ENCODE measurements at regions not wholly inside any gene's neighbourhood (a gene's known extent, or its start where the extent isn't known, plus 50 kb on each side); places are given as distances from the start of the nearest gene placed in this dataset.
"Not testable (repeated sequence)": the region's sequence is repeated elsewhere in the genome, so short reads cannot be mapped to it uniquely, and the experiment has no call there.

DNA sequence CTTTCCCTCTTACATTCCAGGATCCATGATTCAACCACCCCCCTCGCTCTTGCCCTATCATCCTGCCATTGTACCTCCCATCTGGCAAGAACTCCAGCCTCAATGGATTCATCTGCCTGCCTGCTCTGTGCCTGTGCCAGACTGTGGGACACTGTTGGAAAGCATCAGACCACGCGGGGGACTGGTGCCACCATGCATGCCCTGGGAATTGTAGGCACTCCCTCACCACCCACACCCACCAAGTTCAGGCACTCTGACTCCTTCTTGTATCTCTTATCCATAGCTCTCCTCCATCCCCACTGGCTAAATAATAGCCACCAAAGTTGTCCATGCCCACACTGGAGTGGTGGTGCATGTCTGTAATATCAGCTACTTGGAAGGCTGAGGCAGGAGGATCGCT lies 143.8 kb downstream of the TPRA1 start:
- Mint-ChIP-seq H3K4me1 (ENCODE audit: low read depth) (no peaks in the 10 kb centered on the region), H3K4me3 (no peak overlapping the region), H3K27ac (no peak overlapping the region), H3K36me3 (ENCODE audit: low read depth) (no peaks in the 10 kb centered on the region), H3K9me3 (no peaks in the 10 kb centered on the region), H3K27me3 (ENCODE audit: low read depth) (no peaks in the 10 kb centered on the region)
- DNase-seq (ENCODE audit: low spot score) = no peak

DNA sequence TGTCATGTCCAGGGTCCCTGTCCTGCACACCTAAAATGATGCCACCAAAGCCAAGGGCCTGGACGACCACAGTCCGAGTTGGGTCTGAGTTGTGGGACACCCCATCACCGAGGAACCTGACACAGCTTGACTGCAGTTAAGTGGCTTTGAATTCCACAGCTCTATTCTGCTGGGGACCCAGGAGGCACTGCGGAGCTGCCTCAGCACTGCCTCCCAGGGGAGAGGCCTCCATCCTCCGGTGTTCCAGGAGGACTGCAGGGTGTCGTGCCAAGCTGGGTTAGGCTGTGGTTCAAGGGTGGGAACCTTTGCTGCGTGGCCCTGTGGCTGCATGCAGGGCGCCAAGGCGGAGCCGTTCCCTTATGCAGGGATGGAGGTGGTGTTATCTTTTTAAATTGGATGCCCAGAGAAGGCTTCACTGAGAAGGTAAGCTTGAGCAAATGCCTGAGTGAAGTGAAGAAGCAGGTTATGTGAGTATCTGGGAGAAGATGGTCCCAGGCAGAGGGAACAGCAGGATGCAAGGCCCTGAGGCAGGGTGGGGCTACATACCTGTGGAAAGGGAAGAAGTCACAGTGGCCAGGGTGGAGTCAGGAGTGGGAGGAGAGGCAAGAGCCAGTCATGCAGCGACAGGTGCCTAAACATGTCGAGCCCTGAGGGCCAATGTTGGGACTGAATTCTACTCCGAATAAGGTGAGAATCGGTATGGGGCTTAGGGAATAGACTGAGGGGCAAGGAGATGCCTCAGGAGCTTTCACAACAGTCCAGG lies 144.8 kb downstream of the TPRA1 start:
- Mint-ChIP-seq H3K9me3 (no peaks in the 10 kb centered on the region), H3K27ac (no peak overlapping the region), H3K4me3 (no peak overlapping the region), H3K4me1 (ENCODE audit: low read depth) (no peaks in the 10 kb centered on the region), H3K27me3 (ENCODE audit: low read depth) (no peaks in the 10 kb centered on the region), H3K36me3 (ENCODE audit: low read depth) (no peaks in the 10 kb centered on the region)
- DNase-seq (ENCODE audit: low spot score) = no peak

DNA sequence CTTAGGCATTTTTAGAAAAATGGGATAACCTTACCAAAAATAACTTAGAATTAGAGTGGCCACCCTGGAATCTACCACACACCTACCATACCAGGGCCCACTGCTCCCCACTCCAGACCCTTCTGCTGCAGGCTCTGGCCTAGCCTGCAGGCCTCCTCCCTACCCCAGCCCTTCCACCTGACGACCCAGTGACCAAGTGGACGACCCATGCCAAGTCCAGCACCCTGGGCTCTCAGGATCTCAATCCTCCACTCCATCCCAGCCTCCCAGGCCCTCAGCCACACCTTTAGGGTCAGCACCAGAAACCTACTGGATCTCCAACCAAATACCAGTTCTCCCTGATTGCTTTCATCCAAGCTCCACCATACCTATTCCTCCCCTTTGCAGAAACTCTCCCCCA lies 145.8 kb downstream of the TPRA1 start:
- H3K36me3 Mint-ChIP-seq (ENCODE audit: low read depth) = no peaks in the 10 kb centered on the region
- no peak overlapping the region for H3K4me3 Mint-ChIP-seq
- H3K27me3 Mint-ChIP-seq (ENCODE audit: low read depth) = no peaks in the 10 kb centered on the region
- DNase-seq (ENCODE audit: low spot score) = no peak
- H3K27ac Mint-ChIP-seq = no peak overlapping the region
- H3K4me1 Mint-ChIP-seq (ENCODE audit: low read depth) = no peaks in the 10 kb centered on the region
- no peaks in the 10 kb centered on the region for H3K9me3 Mint-ChIP-seq

GRCh38 chr3:127443581-127444375 lies 146.8 kb downstream of the TPRA1 start:
- DNase-seq (ENCODE audit: low spot score) = no peak
- no peaks in the 10 kb centered on the region for H3K9me3 Mint-ChIP-seq
- no peak overlapping the region for H3K27ac Mint-ChIP-seq
- no peaks in the 10 kb centered on the region for H3K4me1 Mint-ChIP-seq (ENCODE audit: low read depth)
- no peaks in the 10 kb centered on the region for H3K27me3 Mint-ChIP-seq (ENCODE audit: low read depth)
- no peak overlapping the region for H3K4me3 Mint-ChIP-seq
- no peaks in the 10 kb centered on the region for H3K36me3 Mint-ChIP-seq (ENCODE audit: low read depth)

GRCh38 chr3:127442506-127442905 lies 148.0 kb downstream of the TPRA1 start:
- DNase-seq (ENCODE audit: low spot score) = no peak
- no peaks in the 10 kb centered on the region for H3K27me3 Mint-ChIP-seq (ENCODE audit: low read depth)
- no peaks in the 10 kb centered on the region for H3K9me3 Mint-ChIP-seq
- no peak overlapping the region for H3K27ac Mint-ChIP-seq
- H3K4me3 Mint-ChIP-seq = no peak overlapping the region
- no peaks in the 10 kb centered on the region for H3K4me1 Mint-ChIP-seq (ENCODE audit: low read depth)
- no peaks in the 10 kb centered on the region for H3K36me3 Mint-ChIP-seq (ENCODE audit: low read depth)

DNA sequence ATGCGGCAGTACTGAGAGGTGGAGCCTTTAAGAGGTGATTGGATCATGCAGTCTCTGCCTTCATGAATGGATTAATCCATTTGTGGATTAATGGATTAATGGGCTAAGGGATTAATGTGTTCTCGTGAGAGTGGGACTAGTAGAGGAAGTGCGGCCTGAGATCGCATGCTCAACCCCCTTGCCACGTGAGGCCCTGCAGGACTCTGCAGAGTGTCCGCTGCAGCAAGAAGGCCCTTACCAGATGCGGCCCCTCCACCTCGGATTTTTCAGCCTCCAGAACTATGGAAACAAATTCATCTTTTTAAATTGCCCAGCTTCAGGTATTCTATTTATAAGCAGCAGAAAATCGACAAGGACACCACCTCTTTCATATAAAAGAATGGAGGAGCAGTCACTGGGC lies 148.8 kb downstream of the TPRA1 start:
- Mint-ChIP-seq H3K4me1 (ENCODE audit: low read depth) (no peaks in the 10 kb centered on the region), H3K27me3 (ENCODE audit: low read depth) (no peaks in the 10 kb centered on the region), H3K36me3 (ENCODE audit: low read depth) (no peaks in the 10 kb centered on the region), H3K9me3 (no peaks in the 10 kb centered on the region), H3K4me3 (no peak overlapping the region), H3K27ac (no peak overlapping the region)
- no peak for DNase-seq (ENCODE audit: low spot score)

DNA sequence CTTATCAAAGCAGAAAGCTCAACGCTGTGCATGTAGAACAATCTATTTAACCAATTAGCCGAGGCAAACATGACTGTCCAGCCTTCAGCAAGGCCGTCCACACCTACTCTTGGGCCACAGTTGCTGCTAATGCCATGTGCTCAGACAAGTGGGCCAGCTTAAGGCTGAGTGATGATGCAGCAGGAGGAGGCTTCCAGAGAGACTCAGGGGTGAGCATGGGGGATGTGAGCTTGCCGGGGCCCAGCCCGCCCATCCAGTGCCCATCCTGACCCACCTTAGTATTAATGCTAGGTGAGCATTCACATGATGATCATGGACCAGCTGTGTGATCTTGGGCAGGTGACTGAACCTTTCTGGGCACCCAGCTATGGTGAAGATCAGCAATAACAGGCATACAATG lies 150.1 kb downstream of the TPRA1 start:
- no peaks in the 10 kb centered on the region for H3K27me3 Mint-ChIP-seq (ENCODE audit: low read depth)

DNA sequence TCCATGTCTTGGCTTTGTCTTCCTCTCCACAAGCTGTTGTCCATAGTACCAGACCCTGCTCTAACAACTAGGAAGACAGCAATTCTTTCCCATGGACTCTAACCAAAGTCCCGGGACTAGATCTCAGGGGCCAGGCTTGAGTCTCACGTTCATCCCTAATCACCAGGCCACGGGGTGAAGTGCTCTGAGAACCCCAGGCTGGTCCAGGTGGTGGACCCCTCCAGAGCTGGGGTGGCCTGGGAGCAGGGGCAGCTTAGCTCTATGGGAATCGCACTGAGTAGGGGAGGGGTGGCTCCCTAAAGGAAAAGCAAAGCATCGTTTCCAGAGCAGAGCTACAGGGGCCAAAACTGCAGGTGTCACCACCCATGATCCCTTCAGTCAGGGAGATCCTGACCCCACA lies 150.9 kb downstream of the TPRA1 start:
- H3K27ac Mint-ChIP-seq = no peak overlapping the region
- H3K27me3 Mint-ChIP-seq (ENCODE audit: low read depth) = no peaks in the 10 kb centered on the region
- no peak for DNase-seq (ENCODE audit: low spot score)
- H3K4me3 Mint-ChIP-seq = no peak overlapping the region
- H3K36me3 Mint-ChIP-seq (ENCODE audit: low read depth) = no peaks in the 10 kb centered on the region
- H3K9me3 Mint-ChIP-seq = no peaks in the 10 kb centered on the region
- no peaks in the 10 kb centered on the region for H3K4me1 Mint-ChIP-seq (ENCODE audit: low read depth)

More for the DNA sequence above, 150.1 kb downstream of the TPRA1 start:
- Mint-ChIP-seq H3K4me3 (no peak overlapping the region), H3K27ac (no peak overlapping the region), H3K4me1 (ENCODE audit: low read depth) (no peaks in the 10 kb centered on the region), H3K36me3 (ENCODE audit: low read depth) (no peaks in the 10 kb centered on the region), H3K9me3 (no peaks in the 10 kb centered on the region)
- DNase-seq (ENCODE audit: low spot score) = no peak

- Mint-ChIP-seq H3K4me3 (no peak overlapping the region), H3K27me3 (ENCODE audit: low read depth) (no peaks in the 10 kb centered on the region), H3K4me1 (ENCODE audit: low read depth) (no peaks in the 10 kb centered on the region), H3K36me3 (ENCODE audit: low read depth) (no peaks in the 10 kb centered on the region), H3K9me3 (no peaks in the 10 kb centered on the region), H3K27ac (no peak overlapping the region)
- no peak for DNase-seq (ENCODE audit: low spot score)
These were observed 151.1 kb upstream of the PRR20G start for GRCh38 chr3:127438951-127439350.

- Mint-ChIP-seq H3K36me3 (ENCODE audit: low read depth) (no peaks in the 10 kb centered on the region), H3K4me3 (no peak overlapping the region), H3K27ac (no peak overlapping the region)
These were observed 150.5 kb upstream of the PRR20G start for GRCh38 chr3:127438371-127438770.

GRCh38 chr3:127435299-127435698 lies 147.5 kb upstream of the PRR20G start:
- H3K4me1 Mint-ChIP-seq (ENCODE audit: low read depth); H3K4me3 Mint-ChIP-seq; H3K27me3 Mint-ChIP-seq (ENCODE audit: low read depth); H3K9me3 Mint-ChIP-seq; H3K36me3 Mint-ChIP-seq (ENCODE audit: low read depth); DNase-seq (ENCODE audit: low spot score); H3K27ac Mint-ChIP-seq: not testable (repeated sequence)

More at GRCh38 chr3:127438371-127438770, 150.5 kb upstream of the PRR20G start:
- no peaks in the 10 kb centered on the region for H3K27me3 Mint-ChIP-seq (ENCODE audit: low read depth)
- no peaks in the 10 kb centered on the region for H3K4me1 Mint-ChIP-seq (ENCODE audit: low read depth)
- no peaks in the 10 kb centered on the region for H3K9me3 Mint-ChIP-seq
- DNase-seq (ENCODE audit: low spot score) = no peak

DNA sequence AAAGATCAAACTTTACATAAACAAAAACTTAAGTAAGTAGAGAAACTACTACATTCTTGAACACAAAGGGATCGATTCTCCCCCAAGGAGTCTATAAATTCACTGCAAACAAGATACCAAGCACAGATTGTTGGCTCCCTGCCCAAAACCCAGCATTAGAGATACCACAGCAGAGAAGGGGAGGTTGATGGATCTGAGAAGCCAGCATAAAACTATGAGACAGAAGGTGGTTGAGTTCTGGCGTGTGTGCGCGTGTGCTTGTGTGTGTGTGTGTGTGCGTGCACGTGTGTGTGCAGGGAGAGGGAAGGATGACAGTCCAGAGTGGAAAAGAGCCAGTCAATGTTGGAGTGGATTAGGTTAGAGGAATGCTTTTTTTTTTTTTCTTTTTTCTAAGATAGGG lies 143.2 kb upstream of the PRR20G start:
- no peak overlapping the region for H3K27ac Mint-ChIP-seq
- DNase-seq (ENCODE audit: low spot score) = no peak

DNA sequence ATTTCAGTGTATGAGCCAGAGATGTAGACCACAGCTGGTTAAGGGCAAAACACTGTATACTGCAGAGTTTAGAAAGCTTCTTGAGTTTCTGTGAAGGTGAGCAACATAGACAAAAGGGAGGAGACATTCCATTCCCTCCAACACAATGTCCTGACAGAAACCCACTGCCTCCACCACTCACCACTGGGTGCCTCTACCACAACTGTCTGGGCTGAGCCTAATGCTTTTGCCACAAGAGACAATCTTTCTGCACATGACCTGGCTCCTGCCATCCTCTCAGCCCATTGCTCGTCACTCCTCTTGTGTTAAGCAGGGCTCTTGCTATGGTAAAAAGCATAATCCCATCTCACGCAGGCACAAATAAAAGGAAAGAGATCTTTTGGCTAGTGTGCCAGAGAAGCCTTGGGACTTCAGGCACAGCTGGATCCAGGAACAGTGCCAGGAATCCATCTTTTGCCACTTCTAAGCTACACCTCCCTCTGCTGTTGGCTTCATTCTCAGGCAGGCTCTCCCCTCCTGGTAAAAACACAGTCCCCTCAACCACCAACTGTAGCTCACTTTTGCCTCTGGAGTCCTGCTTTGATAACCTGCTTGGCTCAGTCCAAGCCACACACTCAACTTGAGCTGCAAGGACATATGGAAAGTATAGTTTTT lies 140.6 kb upstream of the PRR20G start:
- no peaks in the 10 kb centered on the region for H3K36me3 Mint-ChIP-seq (ENCODE audit: low read depth)
- no peak overlapping the region for H3K27ac Mint-ChIP-seq
- no peaks in the 10 kb centered on the region for H3K4me1 Mint-ChIP-seq (ENCODE audit: low read depth)
- H3K27me3 Mint-ChIP-seq (ENCODE audit: low read depth) = peaks cover 20% of the 10 kb centered on the region
- no peak for DNase-seq (ENCODE audit: low spot score)
- H3K9me3 Mint-ChIP-seq = no peaks in the 10 kb centered on the region
- H3K4me3 Mint-ChIP-seq = no peak overlapping the region

More for the DNA sequence above, 143.2 kb upstream of the PRR20G start:
- Mint-ChIP-seq H3K4me1 (ENCODE audit: low read depth) (no peaks in the 10 kb centered on the region), H3K36me3 (ENCODE audit: low read depth) (no peaks in the 10 kb centered on the region), H3K9me3 (no peaks in the 10 kb centered on the region), H3K4me3 (no peak overlapping the region), H3K27me3 (ENCODE audit: low read depth) (peaks cover 14% of the 10 kb centered on the region)

DNA sequence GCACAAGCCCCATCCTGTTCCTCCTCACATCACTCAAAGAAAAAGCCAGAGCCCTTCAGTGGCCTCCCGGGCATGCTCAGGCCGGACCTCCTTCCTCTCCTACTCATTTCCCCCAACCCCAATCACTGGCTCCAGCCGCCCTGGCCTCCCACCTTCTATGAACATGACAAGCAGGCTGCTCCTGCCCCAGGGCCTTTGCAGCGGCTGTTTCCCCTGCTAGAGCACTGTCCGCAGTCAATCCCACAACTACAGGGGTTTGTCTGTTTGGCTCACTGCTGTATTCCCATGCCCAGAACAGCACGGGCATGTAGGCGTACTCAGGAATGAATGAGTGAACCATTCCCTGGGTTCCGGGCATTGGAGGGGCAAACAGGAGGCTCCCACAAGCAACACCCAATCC lies 139.8 kb upstream of the PRR20G start:
- no peak overlapping the region for H3K4me3 Mint-ChIP-seq
- no peak overlapping the region for H3K27ac Mint-ChIP-seq
- H3K9me3 Mint-ChIP-seq = no peaks in the 10 kb centered on the region
- H3K27me3 Mint-ChIP-seq (ENCODE audit: low read depth) = peaks cover 23% of the 10 kb centered on the region
- no peaks in the 10 kb centered on the region for H3K36me3 Mint-ChIP-seq (ENCODE audit: low read depth)
- no peaks in the 10 kb centered on the region for H3K4me1 Mint-ChIP-seq (ENCODE audit: low read depth)
- DNase-seq (ENCODE audit: low spot score) = no peak

Measured in T-helper 2 cell treated with Interferon-gamma antibody and Interleukin-4, amounts not matched to agents 5 μg/mL and 100 μg/mL, for 36 hours (primary cell).